DND-41 (cell line): ENCODE measurements at regions not wholly inside any gene's neighbourhood (a gene's known extent, or its start where the extent isn't known, plus 50 kb on each side); places are given as distances from the start of the nearest gene placed in this dataset.

Experiments used
- EZH2 ChIP-seq: IDR thresholded peaks from 3 replicates; pipeline ENCODE4 v1.6.1; 2012; ENCODE audit warnings: borderline replicate concordance, low read depth, mild to moderate bottlenecking, moderate library complexity, low read length, inconsistent platforms; ENCODE audit not compliant: severe bottlenecking
- TF ChIP-seq, protein P1 (sequence below): IDR thresholded peaks from 2 replicates; pipeline ENCODE4 v1.5.1; 2012; ENCODE audit warnings: borderline replicate concordance, low read length, moderate library complexity, mild to moderate bottlenecking; ENCODE audit not compliant: poor library complexity, severe bottlenecking; ENCODE audit errors: extremely low read depth

DNA sequence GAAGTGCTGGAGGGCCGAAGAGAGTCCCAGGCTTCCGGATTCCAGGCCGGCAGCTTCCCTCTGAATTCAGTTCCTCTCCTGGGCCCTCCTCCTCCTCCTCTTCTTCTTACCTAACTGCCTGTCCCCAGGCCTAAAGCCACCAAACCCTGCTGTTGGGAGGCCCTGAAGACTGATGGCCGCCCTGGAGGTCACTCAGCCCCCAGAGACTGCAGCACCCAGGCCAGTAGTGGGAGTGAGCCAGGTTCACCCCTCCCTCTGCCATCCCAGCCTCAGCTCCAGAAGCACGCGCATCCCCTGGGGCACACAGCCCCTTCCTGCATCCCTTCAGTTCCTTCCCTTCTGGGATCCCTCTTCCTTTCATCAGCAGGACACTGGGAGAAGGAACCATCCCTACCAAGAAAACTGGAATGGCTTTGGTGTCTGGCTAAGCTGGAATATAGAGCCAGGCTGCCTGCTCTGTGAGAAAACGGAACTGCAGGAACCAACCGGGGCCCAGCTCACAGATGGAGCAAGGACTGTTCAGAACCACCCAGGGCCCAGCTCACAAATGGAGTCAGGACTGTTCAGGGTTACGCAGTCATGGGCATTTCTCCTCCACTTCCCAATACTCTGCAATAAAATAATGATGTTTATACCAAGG is 127.4 kb downstream of the NDUFA10 start:
- TF ChIP-seq, protein P1, sequence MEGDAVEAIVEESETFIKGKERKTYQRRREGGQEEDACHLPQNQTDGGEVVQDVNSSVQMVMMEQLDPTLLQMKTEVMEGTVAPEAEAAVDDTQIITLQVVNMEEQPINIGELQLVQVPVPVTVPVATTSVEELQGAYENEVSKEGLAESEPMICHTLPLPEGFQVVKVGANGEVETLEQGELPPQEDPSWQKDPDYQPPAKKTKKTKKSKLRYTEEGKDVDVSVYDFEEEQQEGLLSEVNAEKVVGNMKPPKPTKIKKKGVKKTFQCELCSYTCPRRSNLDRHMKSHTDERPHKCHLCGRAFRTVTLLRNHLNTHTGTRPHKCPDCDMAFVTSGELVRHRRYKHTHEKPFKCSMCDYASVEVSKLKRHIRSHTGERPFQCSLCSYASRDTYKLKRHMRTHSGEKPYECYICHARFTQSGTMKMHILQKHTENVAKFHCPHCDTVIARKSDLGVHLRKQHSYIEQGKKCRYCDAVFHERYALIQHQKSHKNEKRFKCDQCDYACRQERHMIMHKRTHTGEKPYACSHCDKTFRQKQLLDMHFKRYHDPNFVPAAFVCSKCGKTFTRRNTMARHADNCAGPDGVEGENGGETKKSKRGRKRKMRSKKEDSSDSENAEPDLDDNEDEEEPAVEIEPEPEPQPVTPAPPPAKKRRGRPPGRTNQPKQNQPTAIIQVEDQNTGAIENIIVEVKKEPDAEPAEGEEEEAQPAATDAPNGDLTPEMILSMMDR = no peak
- TF ChIP-seq EZH2 = no peak
